H9 (cell line): ENCODE measurements at regions not wholly inside any gene's neighbourhood (a gene's known extent, or its start where the extent isn't known, plus 50 kb on each side); places are given as distances from the start of the nearest gene placed in this dataset.

Experiments used
- DNase-seq: peaks from one replicate; pipeline ENCODE4 v3.0.0-alpha.2; 2017
- H2AFZ ChIP-seq: one replicate; pipeline ENCODE4 v1.6.1; 2013; ENCODE audit warnings: mild to moderate bottlenecking, low read length, control low read depth, moderate library complexity
- H2AK5ac ChIP-seq: 2 replicates; pipeline ENCODE4 v1.6.1; 2013; ENCODE audit warnings: low read length, control low read depth, mixed read lengths; ENCODE audit not compliant: insufficient read length
- H2BK120ac ChIP-seq: one replicate; pipeline ENCODE4 v1.6.1; 2013; ENCODE audit warnings: low read depth, mild to moderate bottlenecking, low read length, control low read depth, inconsistent platforms; ENCODE audit not compliant: poor library complexity, severe bottlenecking
- H2BK12ac ChIP-seq: 2 replicates; pipeline ENCODE4 v1.6.1; 2013; ENCODE audit warnings: low read length, control low read depth, mixed read lengths, low read depth; ENCODE audit not compliant: insufficient read length
- H2BK15ac ChIP-seq: 2 replicates; pipeline ENCODE4 v1.6.1; 2013; ENCODE audit warnings: low read depth, low read length, control low read depth
- H2BK20ac ChIP-seq: one replicate; pipeline ENCODE4 v1.6.1; 2013; ENCODE audit warnings: low read depth, mild to moderate bottlenecking, low read length, control low read depth, inconsistent platforms; ENCODE audit not compliant: poor library complexity, severe bottlenecking
- H2BK5ac ChIP-seq: 2 replicates; pipeline ENCODE4 v1.6.1; 2013; ENCODE audit warnings: low read length, control low read depth, mixed read lengths; ENCODE audit not compliant: insufficient read length
- H3K14ac ChIP-seq: 2 replicates; pipeline ENCODE4 v1.6.1; 2013; ENCODE audit warnings: low read length, control low read depth; ENCODE audit not compliant: insufficient read depth
- H3K18ac ChIP-seq: 2 replicates; pipeline ENCODE4 v1.6.1; 2013; ENCODE audit warnings: low read depth, mild to moderate bottlenecking, mixed read lengths, low read length, control low read depth; ENCODE audit not compliant: insufficient read length
- H3K23ac ChIP-seq: 2 replicates; pipeline ENCODE4 v1.6.1; 2013; ENCODE audit warnings: low read length, control low read depth, mixed read lengths, low read depth; ENCODE audit not compliant: insufficient read length
- H3K23me2 ChIP-seq: 2 replicates; pipeline ENCODE4 v1.6.1; 2013; ENCODE audit warnings: low read depth, mild to moderate bottlenecking, mixed read lengths, low read length, control low read depth; ENCODE audit not compliant: insufficient read length, poor library complexity, severe bottlenecking
- H3K27ac ChIP-seq: 2 replicates; pipeline ENCODE4 v1.5.1; 2013; ENCODE audit warnings: low read length, control low read depth, mixed read lengths, low read depth; ENCODE audit not compliant: insufficient read length
- H3K27me3 ChIP-seq: 2 replicates; pipeline ENCODE4 v1.6.1; 2013; ENCODE audit warnings: low read length, control low read depth, inconsistent platforms; ENCODE audit not compliant: insufficient read depth
- H3K4ac ChIP-seq: 2 replicates; pipeline ENCODE4 v1.6.1; 2013; ENCODE audit warnings: low read depth, mild to moderate bottlenecking, control low read depth, inconsistent platforms, low read length, moderate library complexity
- H3K4me1 ChIP-seq: 2 replicates; pipeline ENCODE4 v1.6.1; 2013; ENCODE audit warnings: low read length, control low read depth, inconsistent platforms; ENCODE audit not compliant: insufficient read depth
- H3K4me2 ChIP-seq: 2 replicates; pipeline ENCODE4 v1.6.1; 2013; ENCODE audit warnings: low read length, control low read depth, mixed read lengths; ENCODE audit not compliant: insufficient read length, insufficient read depth
- H3K56ac ChIP-seq: 2 replicates; pipeline ENCODE4 v1.6.1; 2013; ENCODE audit warnings: low read depth, mild to moderate bottlenecking, mixed read lengths, low read length, control low read depth; ENCODE audit not compliant: insufficient read length
- H3K79me1 ChIP-seq: 2 replicates; pipeline ENCODE4 v1.6.1; 2013; ENCODE audit warnings: low read depth, mild to moderate bottlenecking, moderate library complexity, low read length, control low read depth, inconsistent platforms; ENCODE audit not compliant: insufficient read depth, poor library complexity, severe bottlenecking
- H3K79me2 ChIP-seq: 2 replicates; pipeline ENCODE4 v1.6.1; 2013; ENCODE audit warnings: low read length, control low read depth, inconsistent platforms; ENCODE audit not compliant: insufficient read depth
- H3K9ac ChIP-seq: 2 replicates; pipeline ENCODE4 v1.6.1; 2013; ENCODE audit warnings: low read length, control low read depth, mixed read lengths; ENCODE audit not compliant: insufficient read length; ENCODE audit errors: extremely low read depth
- H3K9me3 ChIP-seq: one replicate; pipeline ENCODE4 v1.6.1; 2013; ENCODE audit warnings: low read depth, low read length, inconsistent platforms; ENCODE audit not compliant: control insufficient read depth
- H3T11ph ChIP-seq: one replicate; pipeline ENCODE4 v1.6.1; 2013; ENCODE audit warnings: mild to moderate bottlenecking, low read length, control low read depth, inconsistent platforms
- H4K20me1 ChIP-seq: one replicate; pipeline ENCODE4 v1.6.1; 2013; ENCODE audit not compliant: control insufficient read depth, insufficient read length, insufficient read depth
- H4K5ac ChIP-seq: 2 replicates; pipeline ENCODE4 v1.6.1; 2013; ENCODE audit warnings: low read depth, mild to moderate bottlenecking, mixed read lengths, low read length, control low read depth; ENCODE audit not compliant: insufficient read length
- H4K8ac ChIP-seq: replicated peaks from 2 replicates; pipeline ENCODE4 v1.6.1; 2013; ENCODE audit warnings: low read length, control low read depth, mixed read lengths, low read depth; ENCODE audit not compliant: insufficient read length
- H4K91ac ChIP-seq: 2 replicates; pipeline ENCODE4 v1.6.1; 2013; ENCODE audit warnings: low read depth, mild to moderate bottlenecking, moderate library complexity, mixed read lengths, low read length, control low read depth; ENCODE audit not compliant: insufficient read length
- H3K27ac Mint-ChIP-seq, 3 experiments: 2 replicates in 2 of 3; 3 replicates in 1 of 3; pipeline ENCODE4 v1.8.0; 2020 to 2021; ENCODE audit warnings: mixed read lengths in 3 of 3, mild to moderate bottlenecking in 1 of 3, moderate library complexity in 1 of 3
- H3K27me3 Mint-ChIP-seq: 2 replicates; pipeline ENCODE4 v1.8.0; 2021; ENCODE audit warnings: low read depth, mild to moderate bottlenecking, moderate library complexity, mixed read lengths
- H3K36me3 Mint-ChIP-seq, 3 experiments: 2 replicates in 2 of 3; 3 replicates in 1 of 3; pipeline ENCODE4 v1.8.0; 2020 to 2021; ENCODE audit warnings: low read depth in 3 of 3, mixed read lengths in 3 of 3; ENCODE audit not compliant: insufficient read depth in 1 of 3
- H3K4me1 Mint-ChIP-seq, 2 experiments: 2 replicates each; pipeline ENCODE4 v1.8.0; 2020; ENCODE audit warnings: mixed read lengths in 2 of 2
- H3K4me3 Mint-ChIP-seq, 2 experiments: 2 replicates in 1 of 2; 3 replicates in 1 of 2; pipeline ENCODE4 v1.8.0; 2020 to 2021; ENCODE audit warnings: mild to moderate bottlenecking in 2 of 2, mixed read lengths in 2 of 2, moderate library complexity in 1 of 2
- H3K9me3 Mint-ChIP-seq, 2 experiments: 2 replicates in 1 of 2; 3 replicates in 1 of 2; pipeline ENCODE4 v1.8.0; 2020; ENCODE audit warnings: mild to moderate bottlenecking in 2 of 2, mixed read lengths in 2 of 2, moderate library complexity in 1 of 2
- WGBS: extraction: QIAGEN DNeasy Blood & Tissue Kit; methylation state at CpG from one replicate; pipeline ENCODE4 v1.1.7; 2013; ENCODE audit warnings: missing lambda C conversion rate, low lambda C conversion rate, mixed read lengths; ENCODE audit not compliant: insufficient read length; ENCODE audit errors: extremely low coverage; 5-methylcytosine and 5-hydroxymethylcytosine counted together
- TF ChIP-seq, protein P1 (sequence below): fragments of 200-600 bp; sonication (generic); conservative IDR thresholded peaks from 3 replicates; pipeline ENCODE4 v1.8.0; 2021; ENCODE audit warnings: antibody characterized with exemption, mild to moderate bottlenecking

DNA sequence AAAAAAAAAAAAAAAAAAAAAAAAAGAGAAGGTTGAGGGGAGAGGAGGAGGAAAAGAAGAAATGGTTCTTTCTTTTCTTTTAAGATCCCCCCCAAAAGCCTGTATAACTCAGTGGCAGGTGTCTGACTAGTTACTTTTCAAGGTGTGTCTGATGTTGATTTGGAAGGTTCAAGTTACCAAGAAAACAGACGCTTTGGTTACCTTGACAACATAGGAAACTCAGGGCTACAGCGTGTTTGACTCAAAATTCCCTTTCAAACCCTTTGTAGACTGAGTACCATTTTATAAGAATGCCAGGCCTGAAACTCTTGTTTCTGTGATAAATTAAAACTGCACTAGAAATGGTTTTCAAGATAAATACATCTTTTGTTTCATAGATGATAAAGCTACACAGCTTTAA lies 286.8 kb downstream of the SKIDA1 start:
- Histone ChIP-seq H2BK120ac (no peak overlapping the region), H3K27ac (no peak overlapping the region), H2BK5ac (no peak overlapping the region), H3K4me1 (no peaks in the 10 kb centered on the region; the same call in 1 of the 2 replicates), H3K9me3 (no peaks in the 10 kb centered on the region), H3K4ac (no peak overlapping the region), H3K9ac (no peak overlapping the region), H2BK20ac (no peak overlapping the region), H2BK15ac (no peak overlapping the region), H3T11ph (no peak overlapping the region), H4K20me1 (no peaks in the 10 kb centered on the region), H4K5ac (no peak overlapping the region), H3K4me2 (no peak overlapping the region), H4K8ac (no peak overlapping the region), H2AFZ (no peak overlapping the region), H3K14ac (no peak overlapping the region), H2BK12ac (no peak overlapping the region), H4K91ac (no peak overlapping the region), H3K18ac (no peak overlapping the region), H3K27me3 (no peaks in the 10 kb centered on the region), H3K79me1 (no peaks in the 10 kb centered on the region), H2AK5ac (no peak overlapping the region), H3K56ac (no peak overlapping the region), H3K23me2 (no peaks in the 10 kb centered on the region), H3K79me2 (no peaks in the 10 kb centered on the region), H3K23ac (no peak overlapping the region)
- Mint-ChIP-seq H3K4me3 (no peak overlapping the region), H3K9me3 (peaks cover 0 to 3% of the 10 kb centered on the region in 2 experiments; a peak in 3 of 5 replicates), H3K27ac (no peak overlapping the region), H3K27me3 (no peaks in the 10 kb centered on the region), H3K4me1 (peaks cover 2 to 3% of the 10 kb centered on the region in 2 experiments; a peak in 2 of 4 replicates), H3K36me3 (peaks cover 0 to 15% (median 10%) of the 10 kb centered on the region in 3 experiments; a peak in 4 of 7 replicates)
- no CpG with 5 or more reads among the region's 2 CpGs for WGBS
- no peak for DNase-seq
- TF ChIP-seq, protein P1, sequence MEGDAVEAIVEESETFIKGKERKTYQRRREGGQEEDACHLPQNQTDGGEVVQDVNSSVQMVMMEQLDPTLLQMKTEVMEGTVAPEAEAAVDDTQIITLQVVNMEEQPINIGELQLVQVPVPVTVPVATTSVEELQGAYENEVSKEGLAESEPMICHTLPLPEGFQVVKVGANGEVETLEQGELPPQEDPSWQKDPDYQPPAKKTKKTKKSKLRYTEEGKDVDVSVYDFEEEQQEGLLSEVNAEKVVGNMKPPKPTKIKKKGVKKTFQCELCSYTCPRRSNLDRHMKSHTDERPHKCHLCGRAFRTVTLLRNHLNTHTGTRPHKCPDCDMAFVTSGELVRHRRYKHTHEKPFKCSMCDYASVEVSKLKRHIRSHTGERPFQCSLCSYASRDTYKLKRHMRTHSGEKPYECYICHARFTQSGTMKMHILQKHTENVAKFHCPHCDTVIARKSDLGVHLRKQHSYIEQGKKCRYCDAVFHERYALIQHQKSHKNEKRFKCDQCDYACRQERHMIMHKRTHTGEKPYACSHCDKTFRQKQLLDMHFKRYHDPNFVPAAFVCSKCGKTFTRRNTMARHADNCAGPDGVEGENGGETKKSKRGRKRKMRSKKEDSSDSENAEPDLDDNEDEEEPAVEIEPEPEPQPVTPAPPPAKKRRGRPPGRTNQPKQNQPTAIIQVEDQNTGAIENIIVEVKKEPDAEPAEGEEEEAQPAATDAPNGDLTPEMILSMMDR: no peak
